ENCODE measurements at regions not wholly inside any gene's neighbourhood (a gene's known extent, or its start where the extent isn't known, plus 50 kb on each side); places are given as distances from the start of the nearest gene placed in this dataset.
"Not testable (repeated sequence)": the region's sequence is repeated elsewhere in the genome, so short reads cannot be mapped to it uniquely, and the experiment has no call there.

- in situ Hi-C loops (cut with MboI; ENCODE audit: low sequenced_read_pairs, unreplicated experiment), result no loop called here
- DNase-seq (ENCODE audit: low spot score), result no peak
- no peak for TF ChIP-seq CTCF (IDR thresholded peaks at IDR 0.05; ENCODE audit: borderline replicate concordance, control extremely low read depth, extremely low read depth, insufficient read depth, missing control alignments)
These were observed 56.5 kb upstream of the CYRIA start for GRCh38 chr2:16722126-16722525.

GRCh38 chr2:16721529-16721928, 55.9 kb upstream of the CYRIA start:
- in situ Hi-C loops (cut with MboI; ENCODE audit: low sequenced_read_pairs, unreplicated experiment); DNase-seq (ENCODE audit: low spot score): not testable (repeated sequence)

- in situ Hi-C loops (cut with MboI; ENCODE audit: low sequenced_read_pairs, unreplicated experiment); DNase-seq (ENCODE audit: low spot score): not testable (repeated sequence)
These were observed 55.1 kb upstream of the CYRIA start for GRCh38 chr2:16720737-16721136.

GRCh38 chr2:16719485-16719808, 53.8 kb upstream of the CYRIA start:
- in situ Hi-C loops (cut with MboI; ENCODE audit: low sequenced_read_pairs, unreplicated experiment), result no loop called here
- no peak for TF ChIP-seq CTCF (IDR thresholded peaks at IDR 0.05; ENCODE audit: borderline replicate concordance, control extremely low read depth, extremely low read depth, insufficient read depth, missing control alignments)
- DNase-seq (ENCODE audit: low spot score), result no peak

GRCh38 chr2:16718576-16719484, 53.2 kb upstream of the CYRIA start:
- in situ Hi-C loops (cut with MboI; ENCODE audit: low sequenced_read_pairs, unreplicated experiment), result no loop called here
- TF ChIP-seq CTCF (IDR thresholded peaks at IDR 0.05; ENCODE audit: borderline replicate concordance, control extremely low read depth, extremely low read depth, insufficient read depth, missing control alignments), result no peak
- no peak for DNase-seq (ENCODE audit: low spot score)

- DNase-seq (ENCODE audit: low spot score), result no peak
- in situ Hi-C loops (cut with MboI; ENCODE audit: low sequenced_read_pairs, unreplicated experiment), result no loop called here
- no peak for TF ChIP-seq CTCF (IDR thresholded peaks at IDR 0.05; ENCODE audit: borderline replicate concordance, control extremely low read depth, extremely low read depth, insufficient read depth, missing control alignments)
These were observed 51.8 kb upstream of the CYRIA start for GRCh38 chr2:16717477-16717876.

GRCh38 chr2:16716944-16717343, 51.3 kb upstream of the CYRIA start:
- no peak for TF ChIP-seq CTCF (IDR thresholded peaks at IDR 0.05; ENCODE audit: borderline replicate concordance, control extremely low read depth, extremely low read depth, insufficient read depth, missing control alignments)
- in situ Hi-C loops (cut with MboI; ENCODE audit: low sequenced_read_pairs, unreplicated experiment), result no loop called here
- no peak for DNase-seq (ENCODE audit: low spot score)

- TF ChIP-seq CTCF (IDR thresholded peaks at IDR 0.05; ENCODE audit: borderline replicate concordance, control extremely low read depth, extremely low read depth, insufficient read depth, missing control alignments), result no peak
- in situ Hi-C loops (cut with MboI; ENCODE audit: low sequenced_read_pairs, unreplicated experiment), result no loop called here
- DNase-seq (ENCODE audit: low spot score), result no peak
These were observed 50.4 kb upstream of the CYRIA start for GRCh38 chr2:16716024-16716423.

All from GM13976 (cell line).